GM21723 (cell line): ENCODE measurements at regions not wholly inside any gene's neighbourhood (a gene's known extent, or its start where the extent isn't known, plus 50 kb on each side); places are given as distances from the start of the nearest gene placed in this dataset.
"Not testable (repeated sequence)": the region's sequence is repeated elsewhere in the genome, so short reads cannot be mapped to it uniquely, and the experiment has no call there.

Source experiments
- ATAC-seq: cut with Tn5 transposase; IDR thresholded peaks from one replicate; pipeline ENCODE4 v1.9.1; 2021; ENCODE audit warnings: mild to moderate bottlenecking, moderate library complexity; ENCODE audit not compliant: unreplicated experiment

DNA sequence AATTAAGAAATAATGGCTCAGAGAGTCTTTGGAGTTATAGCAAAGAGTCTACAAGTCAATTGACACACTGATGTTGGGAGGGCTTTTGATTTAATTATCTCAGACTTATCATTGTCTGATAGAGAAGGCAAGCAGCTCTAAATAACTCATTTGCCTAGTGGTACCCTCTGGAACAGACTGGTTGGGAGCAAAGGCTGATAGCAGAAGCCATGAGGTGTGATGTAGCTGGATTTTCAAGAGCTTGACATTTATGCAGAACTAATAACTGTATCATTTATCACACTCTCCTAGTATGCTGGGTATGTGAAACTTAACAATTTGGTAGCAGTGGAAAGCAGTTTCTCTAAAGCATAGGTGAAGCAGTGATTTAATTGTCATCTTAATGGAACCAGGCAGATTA, 380.6 kb downstream of the TENT5A start:
- no peak for ATAC-seq

DNA sequence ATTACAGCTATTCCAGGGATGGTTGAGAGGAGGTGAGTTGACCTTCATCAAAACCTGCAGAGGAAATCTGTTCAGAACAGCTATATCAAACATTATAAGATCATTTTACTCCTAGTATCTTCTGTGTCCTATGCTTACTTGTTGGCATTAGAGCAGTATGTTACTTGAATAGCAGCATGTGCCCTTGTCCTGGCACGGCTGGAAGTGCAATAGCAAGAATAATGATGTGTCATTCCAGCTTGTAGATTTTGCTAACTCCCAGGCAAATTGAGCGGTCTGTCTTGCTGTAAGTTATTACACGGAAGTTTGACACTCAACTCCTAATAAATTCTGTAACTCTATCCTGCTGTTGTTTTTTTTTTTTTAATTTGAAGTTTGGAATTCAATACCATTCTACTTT, 385.5 kb downstream of the TENT5A start:
- ATAC-seq: no peak

DNA sequence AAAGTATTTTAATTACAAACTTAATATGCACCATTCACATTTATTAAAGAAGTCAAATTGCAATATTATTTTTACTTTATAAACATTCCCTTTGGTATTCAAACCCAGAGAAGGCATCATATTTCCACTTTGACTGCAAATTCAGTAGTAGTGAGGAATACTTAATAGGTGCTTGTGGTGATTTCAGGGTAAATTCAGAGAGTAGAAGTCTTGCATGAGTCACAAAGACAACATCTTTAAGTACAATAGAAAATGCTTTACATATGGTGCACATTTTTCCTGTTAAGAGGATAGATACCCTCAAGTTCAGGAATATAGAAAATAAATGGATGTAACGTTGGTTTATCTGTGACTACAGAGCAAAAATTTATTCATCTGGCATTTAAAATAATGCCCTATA, 390.2 kb downstream of the TENT5A start:
- no peak for ATAC-seq

DNA sequence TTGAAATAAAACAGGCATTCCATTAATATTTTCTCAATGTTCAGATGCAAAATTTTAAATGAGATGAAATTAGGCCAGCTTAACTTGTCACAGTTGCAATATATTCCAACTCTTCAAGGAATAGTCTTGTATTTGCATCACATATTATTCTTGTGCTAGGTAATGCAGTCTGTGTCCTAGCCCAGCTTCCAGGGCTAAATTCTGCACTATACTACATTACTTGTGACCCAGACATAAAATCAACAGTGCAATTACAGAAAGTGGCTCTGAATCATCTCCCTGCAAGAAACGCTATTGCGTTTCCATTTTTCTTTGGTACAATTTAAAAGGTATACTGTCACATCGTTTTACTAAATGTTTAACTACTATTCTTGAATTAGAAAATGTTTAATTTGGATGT, 399.2 kb downstream of the TENT5A start:
- ATAC-seq: no peak

DNA sequence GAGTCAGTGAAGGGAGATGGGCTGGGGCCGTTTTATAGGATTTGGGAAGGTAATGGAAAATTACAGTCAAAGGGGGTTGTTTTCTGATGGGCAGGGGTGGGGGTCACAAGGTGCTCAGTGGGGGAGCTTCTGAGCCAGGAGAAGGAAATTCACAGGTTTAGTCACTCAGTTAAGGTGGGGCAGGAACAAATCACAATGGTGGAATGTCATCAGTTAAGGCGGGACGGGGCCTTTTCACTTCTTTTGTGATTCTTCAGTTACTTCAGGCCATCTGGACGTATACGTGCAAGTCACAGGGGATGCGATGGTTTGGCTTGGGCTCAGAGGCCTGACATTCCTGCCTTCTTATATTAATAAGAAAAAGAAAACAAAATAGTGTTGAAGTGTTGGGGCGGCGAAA, 408.5 kb downstream of the TENT5A start:
- not testable (repeated sequence) for ATAC-seq

DNA sequence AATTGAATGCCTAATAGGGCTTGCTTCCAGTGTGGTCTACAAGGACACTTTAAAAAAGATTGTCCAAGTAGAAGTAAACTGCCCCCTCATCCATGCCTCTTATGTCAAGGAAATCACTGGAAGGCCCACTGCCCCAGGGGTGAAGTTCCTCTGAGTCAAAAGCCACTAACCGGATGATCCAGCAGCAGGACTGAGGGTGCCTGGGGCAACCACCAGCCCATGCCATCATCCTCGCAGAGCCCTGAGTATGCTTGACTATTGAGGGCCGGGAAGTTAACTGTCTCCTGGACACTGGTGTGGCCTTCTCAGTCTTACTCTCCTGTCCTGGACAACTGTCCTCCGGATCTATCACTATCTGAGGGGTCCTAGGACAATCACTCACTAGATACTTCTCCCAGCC, 411.5 kb downstream of the TENT5A start:
- ATAC-seq: no peak

DNA sequence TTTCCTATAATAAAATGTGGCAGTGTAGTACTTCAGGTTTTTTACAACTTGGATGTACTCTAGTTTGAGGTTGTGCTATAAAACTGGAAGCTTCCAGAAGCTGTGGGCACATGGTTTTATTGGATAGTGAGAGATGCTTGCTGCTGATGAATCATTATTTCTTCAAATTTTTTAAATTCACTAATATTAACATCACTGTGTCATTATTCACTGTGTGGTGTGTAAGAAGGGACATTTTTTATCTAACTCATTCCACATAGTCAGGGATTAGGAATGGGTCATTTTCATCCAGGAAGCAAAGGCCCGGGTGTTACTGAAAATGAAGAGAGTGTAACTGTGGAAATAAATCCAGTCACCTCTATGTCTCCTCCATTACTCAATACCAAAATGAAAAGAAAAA, 421.0 kb downstream of the TENT5A start:
- ATAC-seq: no peak

DNA sequence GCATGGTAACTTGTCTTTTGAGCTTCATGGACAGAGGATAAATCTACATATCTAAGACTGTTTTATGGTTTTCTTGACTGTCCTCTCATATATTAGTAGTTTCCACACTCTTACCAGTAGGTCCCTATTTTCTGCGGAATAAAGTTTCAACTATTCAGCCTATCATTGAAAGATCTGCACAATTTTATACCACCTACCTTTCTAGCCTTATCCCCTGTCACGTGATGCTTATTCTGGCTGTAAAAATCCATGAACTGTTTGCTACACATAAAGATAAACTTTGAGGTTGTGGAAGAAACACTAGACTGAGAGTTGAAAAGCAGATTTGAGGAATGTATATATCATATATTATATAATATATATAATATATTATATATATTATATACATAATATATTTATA, 423.8 kb downstream of the TENT5A start:
- no peak for ATAC-seq

DNA sequence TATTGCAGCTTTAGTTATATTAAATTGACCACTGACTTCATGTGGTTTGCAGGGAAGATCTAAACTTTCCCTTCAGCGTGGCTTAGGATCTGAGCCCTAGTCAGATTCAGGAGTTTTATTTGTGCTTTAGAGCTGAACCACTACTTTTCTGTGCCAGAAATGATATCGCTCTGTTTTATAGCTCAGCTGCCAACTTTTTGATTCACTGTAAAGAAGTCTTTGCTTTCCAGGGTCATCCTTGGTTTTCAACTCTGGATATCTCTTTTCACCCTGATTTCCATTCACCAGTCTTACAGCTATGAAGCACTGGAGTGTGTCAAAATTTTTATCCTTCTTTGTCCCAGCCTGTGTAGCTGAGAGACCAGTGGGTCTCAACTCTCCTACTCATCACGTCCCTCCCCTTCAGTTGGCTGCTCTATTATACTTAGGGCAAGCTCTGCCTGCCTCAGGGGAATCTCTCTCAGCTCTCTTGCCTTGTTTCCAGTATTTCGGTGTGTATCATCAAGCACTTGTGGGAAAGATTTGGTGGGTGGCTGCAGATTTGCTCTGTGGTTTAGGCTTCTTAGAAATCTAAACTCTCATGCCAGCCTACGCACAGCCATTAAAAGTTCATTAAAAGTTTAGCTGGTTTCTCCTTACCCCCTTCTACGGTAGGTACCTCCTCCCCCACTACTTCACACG, 425.5 kb downstream of the TENT5A start:
- ATAC-seq: no peak

DNA sequence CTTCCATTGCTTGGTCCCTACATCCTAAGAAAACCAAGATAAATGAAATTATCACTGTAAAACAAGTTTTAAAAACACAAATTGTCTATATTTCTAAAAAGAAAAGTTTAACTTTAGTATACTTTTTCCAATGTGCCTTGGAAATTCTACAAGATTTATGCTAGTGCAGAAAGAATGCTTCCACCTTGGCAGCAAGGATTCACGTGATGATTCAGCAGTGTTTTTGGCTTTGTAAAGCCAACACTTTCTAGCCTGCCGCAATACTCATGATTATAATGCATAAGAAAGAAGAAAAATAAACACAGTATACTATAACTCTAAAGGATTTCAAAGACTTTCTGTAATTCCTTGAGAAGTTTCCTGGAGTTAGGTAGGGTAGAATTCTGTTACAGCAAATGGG, 442.7 kb downstream of the TENT5A start:
- no peak for ATAC-seq

DNA sequence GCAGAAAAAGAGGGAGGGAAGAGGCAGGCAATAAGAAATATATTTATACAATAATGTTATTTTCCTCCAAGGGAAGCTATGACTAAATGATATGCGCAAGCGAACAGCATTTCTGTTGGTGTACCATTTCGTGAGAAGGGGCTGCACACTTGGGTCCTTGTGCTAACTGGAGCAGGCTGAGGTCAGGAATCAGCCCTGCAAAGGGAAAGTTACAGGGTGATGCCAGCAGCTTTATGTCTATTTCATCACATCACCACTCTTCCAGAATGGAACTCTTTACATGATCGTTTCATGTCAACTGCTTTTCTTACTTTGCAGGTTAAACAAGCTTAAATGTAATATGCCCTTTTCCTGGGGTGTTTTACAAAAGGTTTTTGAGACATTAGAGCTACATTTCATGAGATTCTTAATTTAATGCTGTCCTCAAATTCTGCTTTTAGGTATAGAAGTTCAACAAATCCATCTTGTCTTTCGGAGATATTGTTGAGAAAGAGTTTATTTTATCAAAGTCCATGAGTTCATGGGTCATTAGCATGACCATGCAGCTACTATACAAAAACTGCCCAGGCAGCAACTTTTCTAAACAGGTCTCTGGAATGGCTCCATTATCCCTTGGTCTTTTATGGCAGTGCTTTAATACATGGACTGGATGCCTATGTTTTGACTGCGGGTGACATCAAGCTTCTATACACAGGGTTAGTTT, 443.8 kb downstream of the TENT5A start:
- ATAC-seq: no peak

DNA sequence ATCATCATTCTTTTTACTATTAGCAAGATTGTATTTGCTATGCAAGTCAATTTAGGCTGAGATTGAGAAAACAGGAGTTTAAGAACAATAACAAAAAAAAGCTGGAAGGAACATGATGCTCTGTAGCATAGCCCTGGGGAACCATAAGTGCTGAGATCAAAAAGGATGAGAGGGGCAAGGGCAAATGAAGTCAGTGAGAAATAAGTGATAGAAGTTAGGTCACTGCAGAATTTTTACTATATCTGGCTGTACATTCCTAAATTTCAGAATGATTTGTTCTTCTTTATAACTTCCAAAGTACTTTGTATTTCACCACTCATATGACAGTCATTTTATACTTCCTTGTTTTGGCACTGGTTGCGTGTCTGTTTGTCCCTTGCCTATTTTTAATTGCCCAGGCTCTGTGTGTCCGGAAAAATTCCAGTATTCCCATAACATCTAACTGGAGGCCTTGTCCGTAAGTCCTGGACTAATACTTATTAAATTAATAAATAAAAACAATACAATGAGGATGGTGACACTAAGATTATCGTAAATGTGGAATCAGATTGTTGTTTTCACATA, 444.7 kb downstream of the TENT5A start:
- no peak for ATAC-seq

DNA sequence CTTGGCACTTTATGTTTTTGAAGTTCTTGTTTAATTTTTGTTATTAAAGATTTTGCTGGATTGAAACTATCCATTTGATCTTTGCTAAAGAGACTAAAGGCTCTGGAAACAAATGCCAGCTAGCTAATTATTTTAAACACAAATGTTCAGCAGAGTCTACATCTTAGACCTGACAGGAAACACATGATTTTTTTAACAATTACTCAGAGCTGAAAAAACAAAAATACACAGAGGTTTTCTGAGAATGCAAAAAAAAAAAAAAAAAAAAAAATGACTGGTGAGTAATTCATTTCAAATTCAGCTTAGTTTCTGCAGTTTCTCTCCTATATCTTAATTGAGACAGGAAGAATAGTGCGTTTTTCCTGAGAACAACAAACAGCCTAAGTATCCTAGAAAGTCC, 448.0 kb downstream of the TENT5A start:
- ATAC-seq: no peak

DNA sequence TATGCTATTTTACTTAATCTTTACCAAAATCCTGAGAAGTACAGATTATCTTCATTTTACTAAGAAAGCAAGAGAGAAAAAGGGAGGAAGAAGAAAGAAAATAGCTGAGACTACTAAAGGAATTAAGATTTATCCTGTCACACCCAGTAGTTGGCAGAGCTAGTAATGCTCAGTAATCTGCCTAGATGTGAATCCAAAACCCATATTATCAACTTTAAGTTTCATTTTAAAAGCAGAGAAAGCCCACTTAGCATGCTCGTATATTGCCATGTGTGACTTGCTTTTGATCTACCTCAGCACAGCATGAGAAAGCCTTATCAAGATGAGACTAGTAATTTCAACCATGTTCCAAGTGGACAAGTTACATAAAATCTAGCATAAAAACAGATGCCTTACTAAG, 451.5 kb downstream of the TENT5A start:
- no peak for ATAC-seq

DNA sequence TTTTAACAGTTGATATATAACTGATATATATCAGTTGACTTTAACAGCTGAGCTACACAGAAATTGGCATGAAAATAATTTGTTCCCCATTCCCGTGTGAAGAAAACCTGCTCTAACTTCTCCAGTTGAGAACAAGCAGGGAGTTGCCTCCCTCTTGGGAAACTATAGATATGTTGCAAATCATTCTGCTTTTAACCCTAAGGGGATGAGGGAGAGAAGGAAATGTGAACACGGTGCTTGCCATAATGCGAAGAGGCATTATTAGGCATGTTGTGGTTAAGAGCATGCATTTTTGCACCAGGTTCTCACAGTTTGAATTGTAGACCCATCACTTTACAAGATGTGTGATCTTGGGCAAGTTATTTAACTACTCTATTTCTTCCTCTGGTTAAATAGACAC, 453.7 kb downstream of the TENT5A start:
- ATAC-seq: no peak

DNA sequence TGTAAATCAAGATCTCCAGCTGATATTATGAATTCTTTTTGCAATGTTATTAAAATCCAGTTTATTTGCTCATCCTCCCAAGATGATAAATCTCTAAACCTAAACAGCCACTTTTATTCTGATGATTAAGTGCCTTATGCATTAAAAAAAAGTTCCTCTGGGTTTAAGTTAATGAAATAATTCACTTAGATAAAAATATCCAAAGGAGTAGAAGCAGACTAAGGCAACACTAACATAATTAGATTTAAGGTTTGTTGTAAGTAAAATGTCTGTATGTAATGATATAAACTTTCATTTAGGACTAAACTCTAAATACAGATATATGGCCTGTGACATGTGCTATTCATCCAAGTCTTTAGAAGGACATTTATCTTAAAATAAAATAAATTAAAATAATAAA, 457.2 kb downstream of the TENT5A start:
- ATAC-seq: no peak

DNA sequence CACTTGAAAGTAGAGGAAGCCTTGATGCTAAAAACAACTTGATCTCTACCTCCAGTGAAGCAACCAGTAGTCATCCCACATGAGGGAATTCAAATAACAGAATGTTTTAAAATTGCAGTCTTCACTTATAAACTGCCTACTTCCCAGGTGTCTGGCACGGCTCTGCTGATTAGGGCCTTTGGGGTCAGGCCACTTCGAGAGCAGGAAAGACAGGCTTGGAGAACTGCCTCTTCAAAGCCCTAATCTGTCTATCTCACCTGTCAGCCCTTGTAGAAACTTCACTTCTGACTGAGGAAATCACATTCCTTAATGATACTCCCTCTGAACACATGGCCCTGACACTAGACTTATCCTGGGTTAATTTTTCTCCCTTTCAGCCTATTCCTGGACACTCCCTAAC, 458.6 kb downstream of the TENT5A start:
- no peak for ATAC-seq

DNA sequence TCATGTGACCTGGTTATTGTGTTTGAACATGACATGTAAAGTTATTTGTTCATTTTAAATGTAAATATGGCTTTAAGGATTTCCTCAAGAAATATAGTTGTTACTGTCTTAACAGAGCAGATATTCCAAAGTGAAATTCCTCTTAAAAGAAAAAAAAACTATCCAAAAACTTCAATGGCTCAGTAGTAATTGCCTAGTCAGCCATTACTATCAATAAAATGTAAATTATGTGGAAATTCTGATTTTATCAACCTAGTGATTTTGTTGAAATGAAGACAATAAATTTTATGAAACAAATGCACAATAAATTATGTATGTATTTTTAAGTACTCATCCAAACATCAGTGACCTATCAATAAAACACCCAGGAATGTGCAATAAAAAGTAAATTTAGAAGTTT, 463.3 kb downstream of the TENT5A start:
- ATAC-seq: no peak

DNA sequence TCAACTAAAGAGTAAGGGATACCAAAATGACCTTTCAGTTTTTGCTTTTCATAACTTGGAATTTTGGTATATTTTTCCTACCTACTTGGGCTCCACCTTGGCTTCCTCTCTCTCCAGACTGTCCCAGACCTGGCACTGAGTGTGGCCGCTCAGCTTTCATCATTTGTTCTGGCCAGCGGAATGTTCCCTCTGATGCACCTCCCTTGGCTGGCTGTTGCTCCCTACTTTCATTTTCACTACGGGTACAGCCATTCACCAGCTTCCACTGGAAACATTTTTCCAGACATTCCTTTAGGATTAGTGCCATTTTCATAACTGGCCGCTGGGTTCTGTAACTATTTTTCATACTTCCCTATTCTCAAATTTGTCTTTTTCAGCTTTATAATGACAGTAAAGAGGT, 487.4 kb downstream of the TENT5A start:
- no peak for ATAC-seq

DNA sequence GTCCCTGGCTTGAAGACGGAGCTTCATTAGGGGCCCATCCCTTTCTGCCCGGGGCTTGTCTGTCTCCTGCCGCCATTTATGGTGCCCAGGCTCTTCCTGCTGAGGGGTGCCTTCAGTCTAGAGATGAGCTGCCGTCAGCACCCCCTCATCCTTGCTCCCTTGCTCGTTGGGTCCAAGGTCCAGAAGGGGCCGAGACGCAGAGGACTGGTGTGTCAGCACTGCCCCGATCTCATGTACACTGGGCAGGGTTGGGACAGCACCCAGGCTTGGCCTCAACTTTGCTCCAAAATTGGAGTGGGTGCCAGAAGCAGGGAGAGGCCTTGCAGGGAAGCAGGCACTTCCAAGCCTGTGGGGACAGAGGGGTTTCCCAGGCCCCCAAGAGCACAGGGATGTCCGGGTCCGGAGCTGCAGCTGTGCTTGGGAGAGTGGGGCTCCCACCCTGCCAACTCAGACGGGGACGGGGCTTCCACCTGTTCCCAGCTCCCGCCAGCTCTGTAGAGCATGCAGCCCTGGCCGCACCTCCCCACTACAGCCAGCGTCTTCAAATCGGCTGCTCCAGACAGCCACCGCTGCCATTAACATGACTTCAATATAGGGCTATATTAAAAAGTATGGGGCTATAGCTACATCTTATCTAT, 488.8 kb downstream of the TENT5A start:
- ATAC-seq: no peak

DNA sequence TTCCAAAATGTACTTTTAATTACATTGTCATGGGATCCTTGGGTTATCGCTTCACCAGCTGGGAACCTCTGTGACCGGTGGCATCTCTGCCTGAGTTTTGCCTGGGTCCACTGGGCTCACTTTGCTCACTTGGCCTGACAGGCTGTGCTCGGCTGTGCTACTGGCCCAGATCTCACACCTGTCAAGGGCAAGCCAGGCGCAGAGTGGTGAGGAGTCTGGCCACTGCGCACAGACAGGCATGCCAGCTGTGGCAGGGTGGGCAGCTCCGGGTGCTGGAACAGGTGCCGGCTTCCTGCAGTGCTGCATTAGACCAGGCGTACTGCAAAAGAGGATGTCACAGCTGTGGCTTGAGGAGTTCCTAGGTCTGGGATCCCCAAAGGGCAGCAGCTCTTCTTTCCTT, 489.8 kb downstream of the TENT5A start:
- no peak for ATAC-seq

DNA sequence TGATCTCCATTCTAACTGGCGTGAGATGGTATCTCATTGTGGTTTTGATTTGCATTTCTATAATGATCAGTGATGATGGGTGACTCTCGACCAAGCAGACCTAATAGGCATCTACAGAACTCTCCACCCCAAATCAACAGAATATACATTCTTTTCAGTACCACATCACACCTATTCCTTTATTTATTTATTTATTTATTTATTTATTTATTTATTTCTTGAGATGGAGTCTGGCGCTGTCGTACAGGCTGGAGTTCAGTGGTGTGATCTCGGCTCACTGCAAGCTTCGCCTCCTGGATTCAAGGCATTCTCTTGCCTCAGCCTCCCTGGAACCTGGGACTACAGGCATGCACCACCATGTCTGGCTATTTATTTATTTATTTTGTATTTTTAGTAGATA, 496.3 kb downstream of the TENT5A start:
- not testable (repeated sequence) for ATAC-seq
